BJ (cell line): ENCODE measurements at regions not wholly inside any gene's neighbourhood (a gene's known extent, or its start where the extent isn't known, plus 50 kb on each side); places are given as distances from the start of the nearest gene placed in this dataset.

Experiments
- CTCF ChIA-PET: fragments of 350-600 bp; formaldehyde crosslinking; extraction: SDS; loops from one replicate; lab custom pipeline; 2021; ENCODE audit warnings: antibody characterized with exemption, inconsistent platforms; lab: Yijun Ruan, JAX
- POLR2A ChIA-PET: fragments of 300-600 bp; sonication (Branson Sonifier 250); formaldehyde crosslinking; extraction: SDS; loops from one replicate; lab custom pipeline; 2021; ENCODE audit warnings: antibody characterized with exemption; lab: Charles Lee
- DNase-seq: peaks from one replicate; pipeline ENCODE4 v3.0.0-alpha.2; 2011; ENCODE audit warnings: low read depth
- H3K27me3 ChIP-seq: 2 replicates; pipeline ENCODE4 v1.6.0; 2011; ENCODE audit warnings: low read length; ENCODE audit not compliant: control insufficient read depth, insufficient read depth
- H3K36me3 ChIP-seq: 2 replicates; pipeline ENCODE4 v1.5.1; 2011; ENCODE audit warnings: low read length; ENCODE audit not compliant: control insufficient read depth, insufficient read depth
- H3K4me3 ChIP-seq: 2 replicates; pipeline ENCODE4 v1.5.1; 2011; ENCODE audit warnings: low read depth, mild to moderate bottlenecking, control low read depth, low read length
- TF ChIP-seq, protein P1 (sequence below): IDR thresholded peaks from 2 replicates; pipeline ENCODE4 v1.5.1; 2011; ENCODE audit warnings: low read depth, mild to moderate bottlenecking, control low read depth, inconsistent platforms, low read length, moderate library complexity; ENCODE audit not compliant: insufficient read depth

GRCh38 chr13:80086304-80086721 is 254.6 kb downstream of the SPRY2 start:
- H3K36me3 ChIP-seq: no peaks in the 10 kb centered on the region
- no peak for DNase-seq
- ChIA-PET POLR2A (no interaction called here), CTCF (no interaction called here)
- H3K27me3 ChIP-seq: no peaks in the 10 kb centered on the region
- TF ChIP-seq, protein P1, sequence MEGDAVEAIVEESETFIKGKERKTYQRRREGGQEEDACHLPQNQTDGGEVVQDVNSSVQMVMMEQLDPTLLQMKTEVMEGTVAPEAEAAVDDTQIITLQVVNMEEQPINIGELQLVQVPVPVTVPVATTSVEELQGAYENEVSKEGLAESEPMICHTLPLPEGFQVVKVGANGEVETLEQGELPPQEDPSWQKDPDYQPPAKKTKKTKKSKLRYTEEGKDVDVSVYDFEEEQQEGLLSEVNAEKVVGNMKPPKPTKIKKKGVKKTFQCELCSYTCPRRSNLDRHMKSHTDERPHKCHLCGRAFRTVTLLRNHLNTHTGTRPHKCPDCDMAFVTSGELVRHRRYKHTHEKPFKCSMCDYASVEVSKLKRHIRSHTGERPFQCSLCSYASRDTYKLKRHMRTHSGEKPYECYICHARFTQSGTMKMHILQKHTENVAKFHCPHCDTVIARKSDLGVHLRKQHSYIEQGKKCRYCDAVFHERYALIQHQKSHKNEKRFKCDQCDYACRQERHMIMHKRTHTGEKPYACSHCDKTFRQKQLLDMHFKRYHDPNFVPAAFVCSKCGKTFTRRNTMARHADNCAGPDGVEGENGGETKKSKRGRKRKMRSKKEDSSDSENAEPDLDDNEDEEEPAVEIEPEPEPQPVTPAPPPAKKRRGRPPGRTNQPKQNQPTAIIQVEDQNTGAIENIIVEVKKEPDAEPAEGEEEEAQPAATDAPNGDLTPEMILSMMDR: no peak
- no peak overlapping the region for H3K4me3 ChIP-seq

- TF ChIP-seq, protein P1: no peak
- H3K36me3 ChIP-seq: no peaks in the 10 kb centered on the region
Measured at GRCh38 chr13:80083853-80084676, 256.9 kb downstream of the SPRY2 start.

DNA sequence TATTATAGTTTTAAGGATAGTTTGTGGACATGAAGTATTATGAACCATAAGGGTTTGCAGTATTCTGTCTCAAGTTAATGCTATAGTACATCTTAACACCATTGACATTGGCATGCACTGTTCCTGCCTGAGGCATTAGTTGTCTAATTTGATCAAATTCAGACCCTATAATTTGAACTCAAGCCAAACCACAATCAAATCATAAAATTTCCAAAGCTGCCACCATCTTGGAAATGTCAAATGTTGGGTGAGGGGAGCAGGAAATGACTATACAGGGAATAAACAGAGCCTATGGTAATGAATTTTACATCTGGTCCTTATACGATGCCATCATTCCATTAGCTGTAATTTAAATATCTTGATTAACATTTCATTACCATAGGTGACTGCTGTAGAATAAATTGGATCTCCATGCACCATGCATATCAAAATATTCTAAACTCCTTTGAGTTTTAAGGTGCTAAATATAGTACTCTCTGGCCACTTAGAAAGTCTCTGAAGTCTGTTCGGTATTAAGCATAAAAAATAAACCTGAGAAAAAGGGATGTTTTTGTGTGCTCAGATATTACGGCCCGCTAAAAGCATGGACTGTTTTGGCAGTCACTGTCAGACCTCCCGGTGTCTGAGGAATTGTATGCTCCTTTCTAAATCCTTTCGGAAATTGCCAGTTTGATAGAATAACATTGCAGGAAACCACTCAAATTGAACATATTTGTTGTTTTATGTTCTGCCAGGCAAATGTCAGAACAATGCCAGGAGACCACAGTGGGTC is 257.7 kb downstream of the SPRY2 start:
- TF ChIP-seq, protein P1: no peak
- H3K4me3 ChIP-seq: peak overlapping the region; percentile 30
- CTCF ChIA-PET: interaction anchor here (0.8 kb wide), 1 partner anchor 256 kb away, joined by 3 read pairs; no protein-coding TSS in a partner anchor

More at GRCh38 chr13:80083853-80084676, 256.9 kb downstream of the SPRY2 start:
- ChIA-PET CTCF (interaction anchor here (0.5 kb wide), 1 partner anchor 259 kb away, joined by 3 read pairs; no protein-coding TSS in a partner anchor), POLR2A (interaction anchor here (0.6 kb wide), 2 partner anchors 43 to 525 kb away, joined by 3 to 15 read pairs; no protein-coding TSS in a partner anchor)
- H3K27me3 ChIP-seq: no peaks in the 10 kb centered on the region
- H3K4me3 ChIP-seq: peak overlapping the region; percentile 30
- peak; percentile 92 for DNase-seq

GRCh38 chr13:80082396-80083080 is 258.4 kb downstream of the SPRY2 start:
- H3K36me3 ChIP-seq: no peaks in the 10 kb centered on the region
- no peaks in the 10 kb centered on the region for H3K27me3 ChIP-seq
- no peak overlapping the region for H3K4me3 ChIP-seq
- ChIA-PET CTCF (interaction anchor here (0.8 kb wide), 1 partner anchor 257 kb away, joined by 3 read pairs; no protein-coding TSS in a partner anchor), POLR2A (no interaction called here)
- peak; percentile 5 for DNase-seq
- TF ChIP-seq, protein P1: no peak

More for the DNA sequence above, 257.7 kb downstream of the SPRY2 start:
- POLR2A ChIA-PET: no interaction called here
- H3K36me3 ChIP-seq: no peaks in the 10 kb centered on the region
- DNase-seq: no peak
- H3K27me3 ChIP-seq: no peaks in the 10 kb centered on the region

DNA sequence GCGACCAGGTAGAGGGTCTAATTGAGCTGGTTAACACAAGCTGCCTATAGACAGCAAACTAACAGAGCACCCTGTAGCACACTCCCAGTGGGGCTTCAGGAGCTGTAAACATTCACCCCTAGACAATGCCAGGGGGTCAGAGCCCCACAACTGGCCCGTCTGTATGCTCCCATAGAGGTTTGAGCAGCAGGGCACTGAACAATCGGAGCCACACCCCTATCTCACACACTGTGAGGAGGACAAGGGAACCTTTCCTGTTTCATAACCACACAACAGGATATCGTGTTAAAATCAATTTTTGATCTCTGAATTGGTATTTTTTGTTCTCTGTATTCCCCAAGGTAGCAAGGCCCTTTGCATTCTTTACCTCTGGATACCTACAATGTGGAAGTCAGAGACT is 266.1 kb downstream of the SPRY2 start:
- TF ChIP-seq, protein P1: no peak
- Histone ChIP-seq H3K27me3 (no peaks in the 10 kb centered on the region), H3K36me3 (no peaks in the 10 kb centered on the region), H3K4me3 (no peak overlapping the region)
- ChIA-PET CTCF (no interaction called here), POLR2A (no interaction called here)
- no peak for DNase-seq
